Mucosa of rectum (tissue), 2 donors: ENCODE measurements at regions not wholly inside any gene's neighbourhood (a gene's known extent, or its start where the extent isn't known, plus 50 kb on each side); places are given as distances from the start of the nearest gene placed in this dataset.
A peak's percentile ranks its signal among the peaks of the same experiment; 100 is the strongest.

Source experiments
- H3K27ac ChIP-seq, 2 donors: one replicate each; pipeline ENCODE4 v1.7.0; 2013; ENCODE audit warnings: inconsistent platforms in 2 of 2, low read depth in 2 of 2, low read length in 2 of 2
- H3K27me3 ChIP-seq, 2 donors: one replicate each; pipeline ENCODE4 v1.7.0; 2013; ENCODE audit warnings: low read length in 2 of 2; ENCODE audit not compliant: control insufficient read depth in 2 of 2, insufficient read depth in 2 of 2
- H3K36me3 ChIP-seq, 2 donors: one replicate each; pipeline ENCODE4 v1.7.0; 2013; ENCODE audit warnings: low read length in 2 of 2; ENCODE audit not compliant: control insufficient read depth in 2 of 2, insufficient read depth in 2 of 2
- H3K4me1 ChIP-seq, 2 donors: one replicate each; pipeline ENCODE4 v1.7.0; 2013; ENCODE audit warnings: low read length in 2 of 2, mild to moderate bottlenecking in 1 of 2; ENCODE audit not compliant: control insufficient read depth in 2 of 2, insufficient read depth in 2 of 2
- H3K4me3 ChIP-seq, 2 donors: one replicate each; pipeline ENCODE4 v1.7.0; 2013; ENCODE audit warnings: low read length in 2 of 2
- H3K9ac ChIP-seq, 2 donors: one replicate each; pipeline ENCODE4 v1.7.0; 2013; ENCODE audit warnings: low read length in 2 of 2, low read depth in 1 of 2, mild to moderate bottlenecking in 1 of 2
- H3K9me3 ChIP-seq, 2 donors: one replicate each; pipeline ENCODE4 v1.7.0; 2013; ENCODE audit warnings: low read length in 2 of 2; ENCODE audit not compliant: control insufficient read depth in 2 of 2
- donor health status: healthy.
- donor health status: Normal muscosa, but diverticular disease.

- no peak overlapping the region for H3K9ac ChIP-seq
- no peak overlapping the region for H3K4me3 ChIP-seq
- H3K27ac ChIP-seq, result peak overlapping the region; percentile 40 to 67
- no peaks in the 10 kb centered on the region for H3K36me3 ChIP-seq
- H3K4me1 ChIP-seq, result peaks cover 0 to 3% of the 10 kb centered on the region in 2 donors
- no peaks in the 10 kb centered on the region for H3K27me3 ChIP-seq
- no peaks in the 10 kb centered on the region for H3K9me3 ChIP-seq
These were observed 65.8 kb upstream of the MED4 start for GRCh38 chr13:48160606-48161278.

- Histone ChIP-seq H3K4me1 (peaks cover 0 to 3% of the 10 kb centered on the region in 2 donors), H3K27ac (no peak overlapping the region), H3K27me3 (no peaks in the 10 kb centered on the region)
These were observed 64.9 kb upstream of the MED4 start for GRCh38 chr13:48159826-48160225.

DNA sequence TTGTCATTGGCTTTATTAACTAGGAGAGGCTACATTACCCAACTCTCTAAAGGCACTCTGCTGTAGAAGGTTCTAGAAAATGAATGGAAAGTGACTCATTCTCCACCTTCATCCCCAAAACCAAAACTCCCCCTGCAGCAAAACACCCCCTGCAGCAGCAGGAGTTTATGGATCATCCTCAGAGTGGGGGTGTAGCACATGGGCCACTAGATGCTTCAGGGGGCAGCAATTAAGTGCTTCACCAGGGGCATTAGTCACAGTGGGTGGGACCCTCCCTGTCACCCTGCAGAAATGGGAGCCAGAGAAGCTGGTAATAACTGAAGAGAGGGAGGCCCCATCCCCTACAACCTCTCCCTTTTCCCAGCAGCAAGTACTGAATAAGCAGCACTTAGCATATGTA, 64.5 kb upstream of the MED4 start:
- Histone ChIP-seq H3K27ac (peak overlapping the region in 1 of 2 donors; percentile 12), H3K4me3 (no peak overlapping the region), H3K4me1 (peaks cover 0 to 3% of the 10 kb centered on the region in 2 donors), H3K9me3 (no peaks in the 10 kb centered on the region), H3K27me3 (no peaks in the 10 kb centered on the region), H3K36me3 (no peaks in the 10 kb centered on the region), H3K9ac (no peak overlapping the region)

More at GRCh38 chr13:48159826-48160225, 64.9 kb upstream of the MED4 start:
- no peaks in the 10 kb centered on the region for H3K9me3 ChIP-seq
- no peak overlapping the region for H3K4me3 ChIP-seq
- no peaks in the 10 kb centered on the region for H3K36me3 ChIP-seq
- H3K9ac ChIP-seq, result no peak overlapping the region

DNA sequence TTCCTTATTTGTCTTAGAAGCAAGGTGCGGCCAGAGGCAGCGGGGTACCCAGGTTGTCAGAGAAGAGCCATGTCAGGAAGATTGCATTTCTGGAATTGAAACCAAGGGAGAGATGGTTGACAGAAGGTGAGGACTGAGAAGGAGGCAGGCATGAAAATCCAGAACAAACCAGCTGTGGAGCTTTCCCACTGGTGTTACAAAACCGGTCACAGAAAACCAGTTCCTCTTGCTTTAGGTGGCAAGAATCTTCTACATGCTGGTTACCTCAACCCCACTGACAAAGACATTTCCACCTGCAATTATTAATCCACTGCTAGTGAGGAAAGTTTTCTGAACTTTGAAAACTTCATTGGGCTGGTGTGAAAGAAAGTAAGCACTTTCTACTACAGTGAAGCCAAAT, 64.0 kb upstream of the MED4 start:
- no peaks in the 10 kb centered on the region for H3K9me3 ChIP-seq
- H3K27me3 ChIP-seq, result no peaks in the 10 kb centered on the region
- peaks cover 0 to 3% of the 10 kb centered on the region in 2 donors for H3K4me1 ChIP-seq
- H3K4me3 ChIP-seq, result no peak overlapping the region
- peak overlapping the region; percentile 12 to 52 for H3K27ac ChIP-seq
- H3K36me3 ChIP-seq, result no peaks in the 10 kb centered on the region
- H3K9ac ChIP-seq, result no peak overlapping the region

DNA sequence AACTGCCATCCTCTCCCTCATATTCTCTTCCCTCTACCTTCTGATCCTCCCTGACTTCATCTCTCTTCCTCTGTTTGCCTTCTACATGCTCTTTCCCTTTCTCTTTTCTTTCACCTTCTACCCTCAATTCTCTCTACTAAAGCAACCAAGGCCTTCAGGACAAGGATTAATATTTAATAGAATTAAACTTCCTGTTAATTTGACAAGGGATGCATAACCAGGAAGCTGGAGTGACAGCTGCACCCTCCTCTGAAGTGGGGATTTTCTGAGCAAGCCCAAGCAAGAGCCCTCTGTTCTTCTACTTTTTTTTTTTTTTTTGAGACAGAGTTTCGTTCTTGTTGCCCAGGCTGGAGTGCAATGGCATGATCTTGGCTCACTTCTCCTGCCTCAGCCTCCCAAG, 63.4 kb upstream of the MED4 start:
- Histone ChIP-seq H3K4me3 (no peak overlapping the region), H3K4me1 (peaks cover 0 to 3% of the 10 kb centered on the region in 2 donors), H3K27me3 (no peaks in the 10 kb centered on the region), H3K27ac (peak overlapping the region in 1 of 2 donors; percentile 12), H3K36me3 (no peaks in the 10 kb centered on the region), H3K9me3 (no peaks in the 10 kb centered on the region), H3K9ac (no peak overlapping the region)

DNA sequence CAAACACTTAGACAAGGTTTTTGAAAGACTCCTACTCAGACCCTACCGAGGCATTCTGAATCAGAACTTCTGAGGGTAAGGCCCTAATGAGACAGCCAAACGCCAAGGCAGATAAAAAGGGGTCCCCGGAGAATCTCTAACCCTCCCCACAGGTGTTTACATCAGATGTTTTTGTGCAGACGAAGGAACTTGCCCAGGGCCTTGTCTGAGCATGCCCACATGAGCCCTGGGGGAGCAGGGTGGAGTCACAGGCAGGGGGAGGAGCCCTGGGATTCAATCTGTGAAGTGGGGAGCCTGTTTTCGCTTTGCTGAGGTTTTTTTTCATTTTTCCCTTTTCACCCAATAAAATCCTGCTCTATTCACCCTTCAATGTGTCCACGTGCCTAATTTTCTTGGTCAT, 61.6 kb upstream of the MED4 start:
- H3K9me3 ChIP-seq, result no peaks in the 10 kb centered on the region
- peak overlapping the region in 1 of 2 donors; percentile 13 for H3K4me3 ChIP-seq
- peak overlapping the region in 1 of 2 donors; percentile 14 for H3K9ac ChIP-seq
- no peaks in the 10 kb centered on the region for H3K27me3 ChIP-seq
- H3K27ac ChIP-seq, result peak overlapping the region; percentile 19 to 63
- no peaks in the 10 kb centered on the region for H3K36me3 ChIP-seq
- H3K4me1 ChIP-seq, result peaks cover 0 to 3% of the 10 kb centered on the region in 2 donors

DNA sequence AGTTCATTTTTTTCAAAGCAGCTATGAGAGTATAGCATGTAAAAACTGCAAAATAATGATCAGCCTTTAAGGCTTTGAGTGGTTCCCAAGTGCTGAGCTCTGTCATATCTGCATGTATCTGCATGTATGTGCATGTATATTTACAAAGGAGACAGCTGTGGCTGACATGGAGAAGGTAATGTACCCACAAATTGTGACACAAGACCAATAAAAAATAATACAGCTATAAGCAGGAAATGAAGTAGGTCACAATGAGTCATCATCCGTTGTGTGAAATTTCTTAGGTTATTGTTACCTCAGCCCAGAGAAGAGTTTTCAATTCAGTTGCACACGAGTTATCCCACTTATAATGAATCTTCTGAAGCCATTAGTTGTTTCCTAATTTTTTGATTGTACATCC, 60.9 kb upstream of the MED4 start:
- peak overlapping the region; percentile 7 to 63 for H3K27ac ChIP-seq

GRCh38 chr13:48154671-48155070, 59.8 kb upstream of the MED4 start:
- Histone ChIP-seq H3K9me3 (no peaks in the 10 kb centered on the region), H3K4me3 (no peak overlapping the region), H3K9ac (no peak overlapping the region), H3K27me3 (no peaks in the 10 kb centered on the region), H3K36me3 (no peaks in the 10 kb centered on the region), H3K27ac (peak overlapping the region in 1 of 2 donors; percentile 20), H3K4me1 (peaks cover 0 to 3% of the 10 kb centered on the region in 2 donors)

More for the DNA sequence above, 60.9 kb upstream of the MED4 start:
- Histone ChIP-seq H3K4me1 (peaks cover 0 to 3% of the 10 kb centered on the region in 2 donors), H3K9ac (no peak overlapping the region), H3K27me3 (no peaks in the 10 kb centered on the region), H3K36me3 (no peaks in the 10 kb centered on the region), H3K4me3 (no peak overlapping the region), H3K9me3 (no peaks in the 10 kb centered on the region)

DNA sequence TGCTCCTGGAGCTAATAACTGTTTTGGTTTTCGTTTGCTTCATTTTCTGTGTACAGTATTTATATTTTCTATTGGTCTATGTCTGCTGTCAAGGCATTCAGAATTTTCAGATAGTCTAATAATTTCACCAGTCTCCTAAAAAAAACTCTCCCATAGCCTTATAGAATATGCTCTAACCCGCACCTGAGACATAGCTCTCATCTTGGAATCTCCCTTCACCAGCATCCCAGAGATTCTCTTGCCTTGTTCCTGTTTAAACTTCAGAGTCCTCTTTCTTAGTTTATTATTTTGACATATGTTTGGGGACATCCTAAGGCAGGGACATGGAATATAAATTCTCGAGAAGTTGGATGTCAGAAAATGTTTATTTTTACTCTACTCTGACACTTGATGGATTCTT, 58.3 kb upstream of the MED4 start:
- no peak overlapping the region for H3K9ac ChIP-seq
- H3K36me3 ChIP-seq, result no peaks in the 10 kb centered on the region
- peaks cover 0 to 2% of the 10 kb centered on the region in 2 donors for H3K4me1 ChIP-seq
- H3K4me3 ChIP-seq, result no peak overlapping the region
- no peaks in the 10 kb centered on the region for H3K9me3 ChIP-seq
- no peaks in the 10 kb centered on the region for H3K27me3 ChIP-seq
- no peak overlapping the region for H3K27ac ChIP-seq

- no peaks in the 10 kb centered on the region for H3K36me3 ChIP-seq
- no peak overlapping the region for H3K4me3 ChIP-seq
- no peaks in the 10 kb centered on the region for H3K9me3 ChIP-seq
- H3K27me3 ChIP-seq, result no peaks in the 10 kb centered on the region
- H3K4me1 ChIP-seq, result peaks cover 0 to 2% of the 10 kb centered on the region in 2 donors
- H3K27ac ChIP-seq, result peak overlapping the region; percentile 14 to 56
- no peak overlapping the region for H3K9ac ChIP-seq
These were observed 56.7 kb upstream of the MED4 start for GRCh38 chr13:48151363-48152161.
